ENCODE measurements at regions not wholly inside any gene's neighbourhood (a gene's known extent, or its start where the extent isn't known, plus 50 kb on each side); places are given as distances from the start of the nearest gene placed in this dataset.

DNA sequence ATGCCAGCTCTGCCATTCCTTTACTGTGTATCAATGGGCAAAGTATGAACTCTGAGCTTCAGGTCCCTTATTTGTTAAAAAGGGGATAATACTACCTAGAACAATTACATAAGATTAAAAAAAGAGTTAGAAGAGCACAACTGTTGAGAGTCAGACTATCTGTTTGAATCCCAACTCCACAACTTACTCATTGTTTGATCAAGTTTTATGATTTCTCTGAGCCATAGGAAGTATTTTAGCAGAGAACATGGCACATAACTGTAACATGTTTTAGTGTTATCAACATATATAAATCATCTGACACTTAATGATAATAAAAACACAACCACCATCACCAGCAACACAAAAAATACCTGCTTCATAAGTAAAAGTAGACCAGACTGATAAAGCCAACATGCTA lies 421.3 kb downstream of the ZFHX3 start:
- Histone ChIP-seq H3K79me2 (ENCODE audit: low read length) (peaks cover 8% of the 10 kb centered on the region; the same call in 1 of the 2 replicates), H2AFZ (ENCODE audit: low read length) (peak overlapping the region; percentile 72), H3K9me3 (ENCODE audit: low read length) (no peaks in the 10 kb centered on the region), H3K4me3 (ENCODE audit: low read length) (peak overlapping the region; percentile 69), H3K36me3 (ENCODE audit: low read depth, low read length) (no peaks in the 10 kb centered on the region), H3K27me3 (ENCODE audit: low read length) (no peaks in the 10 kb centered on the region), H3K9ac (ENCODE audit: low read length) (peak overlapping the region; percentile 56), H3K4me1 (ENCODE audit: insufficient read depth, low read length) (peaks cover 9% of the 10 kb centered on the region), H3K4me2 (ENCODE audit: low read length) (peak overlapping the region; percentile 95), H3F3A (ENCODE audit: low read length, unreplicated experiment) (no peaks in the 10 kb centered on the region), H3K9me2 (replicated peaks; ENCODE audit: low read length) (no peaks in the 10 kb centered on the region), H4K20me1 (ENCODE audit: low read length) (no peaks in the 10 kb centered on the region), H3K27ac (ENCODE audit: low read length) (peak overlapping the region; percentile 66)
- no TSS peak for BruUV-seq (replicated peaks)
- ATAC-seq (peak; percentile 86), DNase-seq (peak; percentile 15)
- POLR2A ChIA-PET (ENCODE audit: unreplicated experiment), result no interaction called here
- TF ChIP-seq EZH2 (IDR thresholded peaks at IDR 0.05; ENCODE audit: low read length, unreplicated experiment) (no peak), EZH2phosphoT487 (IDR thresholded peaks at IDR 0.05; ENCODE audit: borderline replicate concordance, low read length) (no peak), CTCF (conservative IDR thresholded peaks at IDR 0.05; ENCODE audit: low read depth, low read length) (no peak)
- CTCF ChIA-PET, result no interaction called here
- intact Hi-C loops (cut with micrococcal nuclease), result no loop called here

DNA sequence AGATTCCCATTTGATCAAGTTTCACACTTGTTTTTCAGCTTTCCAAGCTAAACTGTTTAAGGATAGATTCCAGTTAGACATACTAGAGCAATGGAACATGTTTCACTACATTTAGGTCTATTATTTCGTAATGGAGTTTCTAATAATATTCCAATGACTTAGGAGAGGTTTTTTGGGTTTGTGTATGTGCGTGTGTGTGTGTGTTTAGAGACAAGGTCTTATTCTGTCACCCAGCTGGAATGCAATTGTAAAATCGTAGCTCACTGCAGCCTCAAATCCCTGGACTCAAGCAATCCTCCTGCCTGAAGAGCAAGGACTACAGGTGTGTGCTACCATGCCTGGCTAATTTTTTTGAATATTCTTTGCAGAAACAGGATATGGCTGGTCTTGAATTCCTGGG lies 426.3 kb downstream of the ZFHX3 start:
- Histone ChIP-seq H3K27ac (ENCODE audit: low read length) (no peak overlapping the region), H4K20me1 (ENCODE audit: low read length) (no peaks in the 10 kb centered on the region), H3K9me3 (ENCODE audit: low read length) (no peaks in the 10 kb centered on the region), H3F3A (ENCODE audit: low read length, unreplicated experiment) (no peaks in the 10 kb centered on the region), H3K9ac (ENCODE audit: low read length) (no peak overlapping the region), H3K9me2 (replicated peaks; ENCODE audit: low read length) (no peaks in the 10 kb centered on the region), H3K36me3 (ENCODE audit: low read depth, low read length) (no peaks in the 10 kb centered on the region), H3K4me1 (ENCODE audit: insufficient read depth, low read length) (peaks cover 6% of the 10 kb centered on the region), H3K4me3 (ENCODE audit: low read length) (no peak overlapping the region), H3K4me2 (ENCODE audit: low read length) (no peak overlapping the region), H3K79me2 (ENCODE audit: low read length) (peaks cover 8% of the 10 kb centered on the region; the same call in 1 of the 2 replicates), H2AFZ (ENCODE audit: low read length) (no peak overlapping the region), H3K27me3 (ENCODE audit: low read length) (no peaks in the 10 kb centered on the region)
- intact Hi-C loops (cut with micrococcal nuclease), result no loop called here
- DNase-seq (no peak), ATAC-seq (no peak)
- BruUV-seq (replicated peaks), result no TSS peak
- ChIA-PET POLR2A (ENCODE audit: unreplicated experiment) (no interaction called here), CTCF (no interaction called here)
- no peak for TF ChIP-seq EZH2 (IDR thresholded peaks at IDR 0.05; ENCODE audit: low read length, unreplicated experiment)
- no peak for TF ChIP-seq CTCF (conservative IDR thresholded peaks at IDR 0.05; ENCODE audit: low read depth, low read length)
- TF ChIP-seq EZH2phosphoT487 (IDR thresholded peaks at IDR 0.05; ENCODE audit: borderline replicate concordance, low read length), result no peak

DNA sequence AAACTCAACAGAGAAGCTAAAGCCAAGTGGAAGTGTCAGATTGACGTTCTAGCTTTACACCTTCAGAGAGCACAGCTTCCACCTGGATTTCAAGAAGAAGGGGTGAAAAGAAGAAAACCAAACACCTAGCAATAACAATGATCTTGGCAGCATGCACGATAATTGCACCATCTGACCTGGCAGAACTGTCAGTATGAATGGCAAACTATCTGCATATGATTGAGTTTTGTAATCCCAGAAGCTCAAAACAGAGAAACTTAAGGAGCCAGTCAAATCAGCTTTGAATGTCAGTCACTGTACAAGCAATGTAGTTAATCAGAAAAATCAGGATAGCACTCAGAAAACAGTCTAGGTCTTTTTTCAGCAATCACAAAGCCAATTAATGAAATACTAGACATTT lies 427.1 kb downstream of the ZFHX3 start:
- H3K9me2 ChIP-seq (replicated peaks; ENCODE audit: low read length), result no peaks in the 10 kb centered on the region
- no peak overlapping the region for H3K27ac ChIP-seq (ENCODE audit: low read length)
- DNase-seq, result no peak
- 0 out of 2 replicates have a peak, but pooled peaks cover under 1% of the 10 kb centered on the region for H3K79me2 ChIP-seq (ENCODE audit: low read length)
- H3K36me3 ChIP-seq (ENCODE audit: low read depth, low read length), result no peaks in the 10 kb centered on the region
- no peaks in the 10 kb centered on the region for H3F3A ChIP-seq (ENCODE audit: low read length, unreplicated experiment)
- no peak overlapping the region for H3K4me3 ChIP-seq (ENCODE audit: low read length)
- H3K4me2 ChIP-seq (ENCODE audit: low read length), result no peak overlapping the region
- no peak overlapping the region for H3K9ac ChIP-seq (ENCODE audit: low read length)
- no peak overlapping the region for H2AFZ ChIP-seq (ENCODE audit: low read length)
- H4K20me1 ChIP-seq (ENCODE audit: low read length), result no peaks in the 10 kb centered on the region
- intact Hi-C loops (cut with micrococcal nuclease), result no loop called here
- no peaks in the 10 kb centered on the region for H3K27me3 ChIP-seq (ENCODE audit: low read length)
- ChIA-PET POLR2A (ENCODE audit: unreplicated experiment) (no interaction called here), CTCF (no interaction called here)
- no peaks in the 10 kb centered on the region for H3K9me3 ChIP-seq (ENCODE audit: low read length)
- H3K4me1 ChIP-seq (ENCODE audit: insufficient read depth, low read length), result no peaks in the 10 kb centered on the region
- BruUV-seq (replicated peaks), result no TSS peak
- no peak for ATAC-seq
- TF ChIP-seq EZH2phosphoT487 (IDR thresholded peaks at IDR 0.05; ENCODE audit: borderline replicate concordance, low read length) (no peak), CTCF (conservative IDR thresholded peaks at IDR 0.05; ENCODE audit: low read depth, low read length) (no peak), EZH2 (IDR thresholded peaks at IDR 0.05; ENCODE audit: low read length, unreplicated experiment) (no peak)
